ENCODE measurements at regions not wholly inside any gene's neighbourhood (a gene's known extent, or its start where the extent isn't known, plus 50 kb on each side); places are given as distances from the start of the nearest gene placed in this dataset.

- no peak for TF ChIP-seq USF1 (IDR thresholded peaks at IDR 0.05; ENCODE audit: borderline replicate concordance, low read depth)
- no peak for TF ChIP-seq POLR2AphosphoS5 (IDR thresholded peaks at IDR 0.05; ENCODE audit: low read depth, low read length)
- TF ChIP-seq SMC3 (IDR thresholded peaks at IDR 0.05; ENCODE audit: low read depth, low read length): no peak
- TF ChIP-seq RAD21 (IDR thresholded peaks at IDR 0.05; ENCODE audit: low read length): no peak
- TF ChIP-seq TEAD4 (IDR thresholded peaks at IDR 0.05; ENCODE audit: borderline replicate concordance, insufficient read depth): no peak
- TF ChIP-seq ELF1 (IDR thresholded peaks at IDR 0.05): no peak
- TF ChIP-seq TAF1 (IDR thresholded peaks at IDR 0.05; ENCODE audit: borderline replicate concordance, low read depth, low read length): no peak
- TF ChIP-seq, protein P1, sequence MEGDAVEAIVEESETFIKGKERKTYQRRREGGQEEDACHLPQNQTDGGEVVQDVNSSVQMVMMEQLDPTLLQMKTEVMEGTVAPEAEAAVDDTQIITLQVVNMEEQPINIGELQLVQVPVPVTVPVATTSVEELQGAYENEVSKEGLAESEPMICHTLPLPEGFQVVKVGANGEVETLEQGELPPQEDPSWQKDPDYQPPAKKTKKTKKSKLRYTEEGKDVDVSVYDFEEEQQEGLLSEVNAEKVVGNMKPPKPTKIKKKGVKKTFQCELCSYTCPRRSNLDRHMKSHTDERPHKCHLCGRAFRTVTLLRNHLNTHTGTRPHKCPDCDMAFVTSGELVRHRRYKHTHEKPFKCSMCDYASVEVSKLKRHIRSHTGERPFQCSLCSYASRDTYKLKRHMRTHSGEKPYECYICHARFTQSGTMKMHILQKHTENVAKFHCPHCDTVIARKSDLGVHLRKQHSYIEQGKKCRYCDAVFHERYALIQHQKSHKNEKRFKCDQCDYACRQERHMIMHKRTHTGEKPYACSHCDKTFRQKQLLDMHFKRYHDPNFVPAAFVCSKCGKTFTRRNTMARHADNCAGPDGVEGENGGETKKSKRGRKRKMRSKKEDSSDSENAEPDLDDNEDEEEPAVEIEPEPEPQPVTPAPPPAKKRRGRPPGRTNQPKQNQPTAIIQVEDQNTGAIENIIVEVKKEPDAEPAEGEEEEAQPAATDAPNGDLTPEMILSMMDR (IDR thresholded peaks at IDR 0.05): no peak
- TF ChIP-seq, protein P2, sequence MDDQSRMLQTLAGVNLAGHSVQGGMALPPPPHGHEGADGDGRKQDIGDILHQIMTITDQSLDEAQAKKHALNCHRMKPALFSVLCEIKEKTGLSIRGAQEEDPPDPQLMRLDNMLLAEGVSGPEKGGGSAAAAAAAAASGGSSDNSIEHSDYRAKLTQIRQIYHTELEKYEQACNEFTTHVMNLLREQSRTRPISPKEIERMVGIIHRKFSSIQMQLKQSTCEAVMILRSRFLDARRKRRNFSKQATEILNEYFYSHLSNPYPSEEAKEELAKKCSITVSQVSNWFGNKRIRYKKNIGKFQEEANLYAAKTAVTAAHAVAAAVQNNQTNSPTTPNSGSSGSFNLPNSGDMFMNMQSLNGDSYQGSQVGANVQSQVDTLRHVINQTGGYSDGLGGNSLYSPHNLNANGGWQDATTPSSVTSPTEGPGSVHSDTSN (IDR thresholded peaks at IDR 0.05): no peak
- TF ChIP-seq RCOR1 (IDR thresholded peaks at IDR 0.05; ENCODE audit: low read length): no peak
- TF ChIP-seq REST (IDR thresholded peaks at IDR 0.05; ENCODE audit: low read depth, low read length): no peak
- TF ChIP-seq JUND (IDR thresholded peaks at IDR 0.05): no peak
Observed at GRCh38 chr15:69686626-69687025, 234.0 kb downstream of the RPLP1 start.

All from SK-N-SH (cell line).